ENCODE measurements at regions not wholly inside any gene's neighbourhood (a gene's known extent, or its start where the extent isn't known, plus 50 kb on each side); places are given as distances from the start of the nearest gene placed in this dataset.

- no peaks in the 10 kb centered on the region for H3K9me3 ChIP-seq (ENCODE audit: control insufficient read depth, low read depth, low read length)
- H3K36me3 ChIP-seq (ENCODE audit: control insufficient read depth in 2 of 2, extremely low read depth in 1 of 2, insufficient read depth in 2 of 2, low read length in 2 of 2), result no peaks in the 10 kb centered on the region
- no peak overlapping the region for H3K4me2 ChIP-seq (ENCODE audit: control insufficient read depth, extremely low read depth, insufficient read depth, low read depth, low read length)
- peak overlapping the region; percentile 27 for H2AFZ ChIP-seq (ENCODE audit: control insufficient read depth, low read length)
- FAIRE-seq (peak; percentile 72), DNase-seq (ENCODE audit: low read depth, low spot score) (no peak)
- no peaks in the 10 kb centered on the region for H3K79me2 ChIP-seq (ENCODE audit: control insufficient read depth, insufficient read depth, low read length)
- H3K4me1 ChIP-seq (ENCODE audit: control insufficient read depth, extremely low read depth, insufficient read depth, low read length), result no peaks in the 10 kb centered on the region
- no peaks in the 10 kb centered on the region for H3K27me3 ChIP-seq (ENCODE audit: control insufficient read depth, extremely low read depth, insufficient read depth, low read length)
- H3K9ac ChIP-seq (ENCODE audit: control insufficient read depth, extremely low read depth, insufficient read depth, low read length), result no peak overlapping the region
- no peaks in the 10 kb centered on the region for H4K20me1 ChIP-seq (ENCODE audit: control insufficient read depth, extremely low read depth, insufficient read depth, low read length)
- TF ChIP-seq CTCF (optimal IDR thresholded peaks at IDR 0.05 in 1 of 3, IDR thresholded peaks at IDR 0.05 in 1 of 3, conservative IDR thresholded peaks at IDR 0.05 in 1 of 3; ENCODE audit: extremely low read depth in 1 of 3, insufficient read depth in 2 of 3, low read length in 3 of 3) (no peak), EZH2 (IDR thresholded peaks at IDR 0.05; ENCODE audit: low read length) (no peak)
- H3K4me3 ChIP-seq (ENCODE audit: control insufficient read depth in 2 of 3, extremely low read depth in 1 of 3, insufficient read depth in 2 of 3, low read depth in 1 of 3, low read length in 3 of 3), result no peak overlapping the region
- H3K9me1 ChIP-seq (ENCODE audit: control insufficient read depth, extremely low read depth, insufficient read depth, low read length), result no peaks in the 10 kb centered on the region
- H3K27ac ChIP-seq (ENCODE audit: control insufficient read depth, insufficient read depth, low read length), result no peak overlapping the region
- dilution Hi-C loops (cut with MboI; ENCODE audit: extremely low pct_ligation_motif_present, low sequenced_read_pairs), result no loop called here
Observed at GRCh38 chr9:116058421-116058820, 95.2 kb upstream of the PAPPA start.

- dilution Hi-C loops (cut with MboI; ENCODE audit: extremely low pct_ligation_motif_present, low sequenced_read_pairs), result no loop called here
- no peak for TF ChIP-seq EZH2 (IDR thresholded peaks at IDR 0.05; ENCODE audit: low read length)
- no peak for TF ChIP-seq CTCF (optimal IDR thresholded peaks at IDR 0.05 in 1 of 3, IDR thresholded peaks at IDR 0.05 in 1 of 3, conservative IDR thresholded peaks at IDR 0.05 in 1 of 3; ENCODE audit: extremely low read depth in 1 of 3, insufficient read depth in 2 of 3, low read length in 3 of 3)
- no peak for DNase-seq (ENCODE audit: low read depth, low spot score)
Observed at GRCh38 chr9:116059466-116059865, 94.1 kb upstream of the PAPPA start.

More at GRCh38 chr9:116059466-116059865, 94.1 kb upstream of the PAPPA start:
- Histone ChIP-seq H3K4me3 (ENCODE audit: control insufficient read depth in 2 of 3, extremely low read depth in 1 of 3, insufficient read depth in 2 of 3, low read depth in 1 of 3, low read length in 3 of 3) (no peak overlapping the region), H3K9me3 (ENCODE audit: control insufficient read depth, low read depth, low read length) (no peaks in the 10 kb centered on the region), H3K9me1 (ENCODE audit: control insufficient read depth, extremely low read depth, insufficient read depth, low read length) (no peaks in the 10 kb centered on the region), H3K4me1 (ENCODE audit: control insufficient read depth, extremely low read depth, insufficient read depth, low read length) (no peaks in the 10 kb centered on the region), H3K27me3 (ENCODE audit: control insufficient read depth, extremely low read depth, insufficient read depth, low read length) (no peaks in the 10 kb centered on the region), H4K20me1 (ENCODE audit: control insufficient read depth, extremely low read depth, insufficient read depth, low read length) (no peaks in the 10 kb centered on the region), H3K9ac (ENCODE audit: control insufficient read depth, extremely low read depth, insufficient read depth, low read length) (no peak overlapping the region), H2AFZ (ENCODE audit: control insufficient read depth, low read length) (no peak overlapping the region), H3K27ac (ENCODE audit: control insufficient read depth, insufficient read depth, low read length) (no peak overlapping the region), H3K36me3 (ENCODE audit: control insufficient read depth in 2 of 2, extremely low read depth in 1 of 2, insufficient read depth in 2 of 2, low read length in 2 of 2) (no peaks in the 10 kb centered on the region), H3K79me2 (ENCODE audit: control insufficient read depth, insufficient read depth, low read length) (no peaks in the 10 kb centered on the region), H3K4me2 (ENCODE audit: control insufficient read depth, extremely low read depth, insufficient read depth, low read depth, low read length) (no peak overlapping the region)
- no peak for FAIRE-seq
